HFFc6 (cell line): ENCODE measurements at regions not wholly inside any gene's neighbourhood (a gene's known extent, or its start where the extent isn't known, plus 50 kb on each side); places are given as distances from the start of the nearest gene placed in this dataset.
"Not testable (repeated sequence)": the region's sequence is repeated elsewhere in the genome, so short reads cannot be mapped to it uniquely, and the experiment has no call there.

Experiments used
- DNase-seq: peaks from one replicate; pipeline ENCODE4 v3.0.0-alpha.2; 2018
- H3K27ac Mint-ChIP-seq: 2 replicates; pipeline ENCODE4 v1.8.0; 2020; ENCODE audit warnings: mild to moderate bottlenecking, mixed read lengths
- H3K27me3 Mint-ChIP-seq: 2 replicates; pipeline ENCODE4 v1.8.0; 2021; ENCODE audit warnings: mild to moderate bottlenecking, moderate library complexity, mixed read lengths; ENCODE audit not compliant: insufficient read depth
- H3K36me3 Mint-ChIP-seq: 2 replicates; pipeline ENCODE4 v1.8.0; 2021; ENCODE audit warnings: low read depth, mixed read lengths
- H3K4me1 Mint-ChIP-seq: 2 replicates; pipeline ENCODE4 v1.8.0; 2020; ENCODE audit warnings: low read depth, mixed read lengths
- H3K4me3 Mint-ChIP-seq: 2 replicates; pipeline ENCODE4 v1.8.0; 2020; ENCODE audit warnings: mild to moderate bottlenecking, moderate library complexity, mixed read lengths
- H3K9me3 Mint-ChIP-seq: 2 replicates; pipeline ENCODE4 v1.8.0; 2020; ENCODE audit warnings: mild to moderate bottlenecking, mixed read lengths
- CTCF ChIP-seq: fragments of 200-600 bp; sonication (generic); IDR thresholded peaks from 2 replicates; pipeline ENCODE4 v1.5.0; 2021; ENCODE audit warnings: antibody characterized with exemption, mild to moderate bottlenecking

GRCh38 chr7:109663806-109664205 lies 1094.1 kb downstream of the DNAJB9 start:
- Mint-ChIP-seq H3K9me3 (peaks cover 4% of the 10 kb centered on the region; the same call in 1 of the 2 replicates), H3K27me3 (no peaks in the 10 kb centered on the region), H3K27ac (no peak overlapping the region), H3K4me1 (no peaks in the 10 kb centered on the region), H3K4me3 (no peak overlapping the region), H3K36me3 (no peaks in the 10 kb centered on the region)
- no peak for DNase-seq
- TF ChIP-seq CTCF, result no peak

GRCh38 chr7:109687269-109687668 lies 1117.6 kb downstream of the DNAJB9 start:
- H3K9me3 Mint-ChIP-seq, result peaks cover 24% of the 10 kb centered on the region
- DNase-seq, H3K27ac Mint-ChIP-seq, H3K27me3 Mint-ChIP-seq, H3K4me1 Mint-ChIP-seq, H3K36me3 Mint-ChIP-seq, H3K4me3 Mint-ChIP-seq: not testable (repeated sequence)

- H3K4me1 Mint-ChIP-seq, result not testable (repeated sequence)
Measured at GRCh38 chr7:109692613-109693012, 1122.9 kb downstream of the DNAJB9 start.

GRCh38 chr7:109694149-109695071 lies 1124.7 kb downstream of the DNAJB9 start:
- Mint-ChIP-seq H3K4me1 (no peaks in the 10 kb centered on the region), H3K27ac (no peak overlapping the region), H3K36me3 (peaks cover 4% of the 10 kb centered on the region; the same call in 1 of the 2 replicates), H3K27me3 (no peaks in the 10 kb centered on the region), H3K9me3 (peaks cover 32% of the 10 kb centered on the region), H3K4me3 (no peak overlapping the region)
- no peak for TF ChIP-seq CTCF
- no peak for DNase-seq

More at GRCh38 chr7:109692613-109693012, 1122.9 kb downstream of the DNAJB9 start:
- DNase-seq, H3K4me3 Mint-ChIP-seq, H3K36me3 Mint-ChIP-seq, H3K27ac Mint-ChIP-seq, H3K27me3 Mint-ChIP-seq: not testable (repeated sequence)
- peaks cover 32% of the 10 kb centered on the region for H3K9me3 Mint-ChIP-seq

GRCh38 chr7:109695419-109695818 lies 1125.7 kb downstream of the DNAJB9 start:
- H3K36me3 Mint-ChIP-seq, result peaks cover 4% of the 10 kb centered on the region; the same call in 1 of the 2 replicates
- DNase-seq, result no peak
- no peak overlapping the region for H3K4me3 Mint-ChIP-seq
- H3K27ac Mint-ChIP-seq, result no peak overlapping the region
- no peaks in the 10 kb centered on the region for H3K4me1 Mint-ChIP-seq
- no peaks in the 10 kb centered on the region for H3K27me3 Mint-ChIP-seq
- H3K9me3 Mint-ChIP-seq, result peaks cover 28% of the 10 kb centered on the region
- TF ChIP-seq CTCF, result no peak

- no peaks in the 10 kb centered on the region for H3K27me3 Mint-ChIP-seq
Measured at GRCh38 chr7:109696723-109697122, 1127.0 kb downstream of the DNAJB9 start.

More at GRCh38 chr7:109696723-109697122, 1127.0 kb downstream of the DNAJB9 start:
- peaks cover 4% of the 10 kb centered on the region; the same call in 1 of the 2 replicates for H3K36me3 Mint-ChIP-seq
- H3K27ac Mint-ChIP-seq, result no peak overlapping the region
- no peak for TF ChIP-seq CTCF
- H3K4me3 Mint-ChIP-seq, result no peak overlapping the region
- no peak for DNase-seq
- peaks cover 24% of the 10 kb centered on the region for H3K9me3 Mint-ChIP-seq
- H3K4me1 Mint-ChIP-seq, result no peaks in the 10 kb centered on the region
